Ammon's horn (tissue), 1 donor: ENCODE measurements at regions not wholly inside any gene's neighbourhood (a gene's known extent, or its start where the extent isn't known, plus 50 kb on each side); places are given as distances from the start of the nearest gene placed in this dataset.
"Not testable (repeated sequence)": the region's sequence is repeated elsewhere in the genome, so short reads cannot be mapped to it uniquely, and the experiment has no call there.

Source experiments
- DNase-seq: peaks from one replicate; pipeline ENCODE4 v3.0.0-alpha.2; 2016; ENCODE audit warnings: low spot score

- DNase-seq, result no peak
Observed at GRCh38 chr6:6483168-6483567, 105.4 kb upstream of the LY86 start.

- no peak for DNase-seq
Observed at GRCh38 chr6:6483733-6484132, 104.8 kb upstream of the LY86 start.

- no peak for DNase-seq
Observed at GRCh38 chr6:6484681-6485080, 103.8 kb upstream of the LY86 start.

GRCh38 chr6:6486595-6486994 is 101.9 kb upstream of the LY86 start:
- DNase-seq, result no peak

- no peak for DNase-seq
Observed at GRCh38 chr6:6491761-6492160, 96.8 kb upstream of the LY86 start.

GRCh38 chr6:6492675-6493074 is 95.8 kb upstream of the LY86 start:
- no peak for DNase-seq

- DNase-seq, result not testable (repeated sequence)
Observed at GRCh38 chr6:6494139-6494538, 94.4 kb upstream of the LY86 start.

- DNase-seq, result no peak
Observed at GRCh38 chr6:6494677-6495076, 93.8 kb upstream of the LY86 start.

GRCh38 chr6:6495851-6496250 is 92.7 kb upstream of the LY86 start:
- DNase-seq, result no peak

- no peak for DNase-seq
Observed at GRCh38 chr6:6497541-6497940, 91.0 kb upstream of the LY86 start.

GRCh38 chr6:6497976-6498375 is 90.5 kb upstream of the LY86 start:
- DNase-seq, result no peak

- DNase-seq, result no peak
Observed at GRCh38 chr6:6503191-6503590, 85.3 kb upstream of the LY86 start.

GRCh38 chr6:6505111-6505510 is 83.4 kb upstream of the LY86 start:
- DNase-seq, result no peak

GRCh38 chr6:6508643-6509042 is 79.9 kb upstream of the LY86 start:
- DNase-seq, result no peak

GRCh38 chr6:6509284-6509683 is 79.2 kb upstream of the LY86 start:
- no peak for DNase-seq

GRCh38 chr6:6512711-6513110 is 75.8 kb upstream of the LY86 start:
- DNase-seq, result no peak

GRCh38 chr6:6515691-6516607 is 72.6 kb upstream of the LY86 start:
- DNase-seq, result no peak

- DNase-seq, result no peak
Observed at GRCh38 chr6:6516666-6517458, 71.7 kb upstream of the LY86 start.

GRCh38 chr6:6518631-6519427 is 69.7 kb upstream of the LY86 start:
- DNase-seq, result no peak

- DNase-seq, result no peak
Observed at GRCh38 chr6:6521961-6522482, 66.5 kb upstream of the LY86 start.

GRCh38 chr6:6522709-6523108 is 65.8 kb upstream of the LY86 start:
- DNase-seq, result no peak

- no peak for DNase-seq
Observed at GRCh38 chr6:6524951-6525350, 63.6 kb upstream of the LY86 start.
